ENCODE measurements at regions not wholly inside any gene's neighbourhood (a gene's known extent, or its start where the extent isn't known, plus 50 kb on each side); places are given as distances from the start of the nearest gene placed in this dataset.

- TF ChIP-seq PRDM15 (CRISPR knock-in tag; IDR thresholded peaks at IDR 0.05): no peak
- no peak for TF ChIP-seq KAT7 (CRISPR knock-in tag; IDR thresholded peaks at IDR 0.05; ENCODE audit: borderline replicate concordance)
Observed at GRCh38 chr5:127206320-127207113, 84.1 kb upstream of the MEGF10 start (continued).

- ChIA-PET POLR2A (no interaction called here), CTCF (no interaction called here)
- ATAC-seq (no peak), DNase-seq (ENCODE audit: low spot score) (no peak)
- no peaks in the 10 kb centered on the region for H3K27me3 Mint-ChIP-seq (ENCODE audit: low read depth)
- no peaks in the 10 kb centered on the region for H3K36me3 Mint-ChIP-seq
- H3K4me1 Mint-ChIP-seq: peaks cover 15% of the 10 kb centered on the region
- H3K4me3 Mint-ChIP-seq: no peak overlapping the region
- H3K27ac Mint-ChIP-seq: no peak overlapping the region
- H3K9me3 Mint-ChIP-seq: peaks cover 8% of the 10 kb centered on the region
- no peak for TF ChIP-seq ZNF532 (CRISPR knock-in tag; IDR thresholded peaks at IDR 0.05; ENCODE audit: borderline replicate concordance)
- no peak for TF ChIP-seq CDX4 (CRISPR knock-in tag; IDR thresholded peaks at IDR 0.05; ENCODE audit: borderline replicate concordance)
- TF ChIP-seq ATF6 (CRISPR knock-in tag; IDR thresholded peaks at IDR 0.05): no peak
- TF ChIP-seq ZNF263 (CRISPR knock-in tag; IDR thresholded peaks at IDR 0.05; ENCODE audit: low read depth): no peak
- no peak for TF ChIP-seq RELA (CRISPR knock-in tag; IDR thresholded peaks at IDR 0.05; ENCODE audit: borderline replicate concordance)
- no peak for TF ChIP-seq MXD4 (CRISPR knock-in tag; IDR thresholded peaks at IDR 0.05; ENCODE audit: borderline replicate concordance)
- no peak for TF ChIP-seq HMGA2 (CRISPR knock-in tag; IDR thresholded peaks at IDR 0.05)
- TF ChIP-seq ELF4 (CRISPR knock-in tag; IDR thresholded peaks at IDR 0.05; ENCODE audit: low read depth): no peak
- TF ChIP-seq IRF2 (CRISPR knock-in tag; IDR thresholded peaks at IDR 0.05; ENCODE audit: borderline replicate concordance, low read depth): no peak
- TF ChIP-seq USF1 (CRISPR knock-in tag; IDR thresholded peaks at IDR 0.05): no peak
- no peak for TF ChIP-seq TP53 (CRISPR knock-in tag; IDR thresholded peaks at IDR 0.05)
- no peak for TF ChIP-seq MAX (CRISPR knock-in tag; IDR thresholded peaks at IDR 0.05)
- no peak for TF ChIP-seq ZNF281 (CRISPR knock-in tag; IDR thresholded peaks at IDR 0.05)
- TF ChIP-seq GABPB1 (CRISPR knock-in tag; IDR thresholded peaks at IDR 0.05): no peak
- no peak for TF ChIP-seq E2F4 (CRISPR knock-in tag; IDR thresholded peaks at IDR 0.05; ENCODE audit: borderline replicate concordance, low read depth)
- TF ChIP-seq E2F5 (CRISPR knock-in tag; IDR thresholded peaks at IDR 0.05): no peak
Observed at GRCh38 chr5:127210042-127210441, 80.6 kb upstream of the MEGF10 start.

Measured in WTC11 (cell line).